Endothelial cell (in vitro differentiated cells): ENCODE measurements at regions not wholly inside any gene's neighbourhood (a gene's known extent, or its start where the extent isn't known, plus 50 kb on each side); places are given as distances from the start of the nearest gene placed in this dataset.

Experiments used
- DNase-seq: peaks from one replicate; pipeline ENCODE4 v3.0.0; 2021; ENCODE audit warnings: low spot score
- H3K27ac Mint-ChIP-seq: one replicate; pipeline ENCODE4 v1.8.0; 2021; ENCODE audit warnings: mixed read lengths, inconsistent platforms; ENCODE audit not compliant: unreplicated experiment
- H3K27me3 Mint-ChIP-seq: one replicate; pipeline ENCODE4 v1.8.0; 2021; ENCODE audit warnings: mild to moderate bottlenecking, moderate library complexity, mixed read lengths, inconsistent platforms; ENCODE audit not compliant: unreplicated experiment
- H3K36me3 Mint-ChIP-seq: one replicate; pipeline ENCODE4 v1.8.0; 2021; ENCODE audit warnings: mild to moderate bottlenecking, low read depth, mixed read lengths, inconsistent platforms; ENCODE audit not compliant: unreplicated experiment
- H3K4me1 Mint-ChIP-seq: one replicate; pipeline ENCODE4 v1.8.0; 2021; ENCODE audit warnings: mild to moderate bottlenecking, mixed read lengths, inconsistent platforms; ENCODE audit not compliant: unreplicated experiment
- H3K4me3 Mint-ChIP-seq: one replicate; pipeline ENCODE4 v1.8.0; 2021; ENCODE audit warnings: mild to moderate bottlenecking, mixed read lengths, inconsistent platforms; ENCODE audit not compliant: unreplicated experiment
- H3K9me3 Mint-ChIP-seq: one replicate; pipeline ENCODE4 v1.8.0; 2021; ENCODE audit warnings: mixed read lengths, inconsistent platforms; ENCODE audit not compliant: unreplicated experiment
- TF ChIP-seq, protein P1 (sequence below): fragments of 200-600 bp; sonication (generic); IDR thresholded peaks from one replicate; pipeline ENCODE4 v1.5.0; 2021; ENCODE audit warnings: antibody characterized with exemption; ENCODE audit not compliant: unreplicated experiment

- Mint-ChIP-seq H3K36me3 (no peaks in the 10 kb centered on the region), H3K4me1 (no peaks in the 10 kb centered on the region), H3K27ac (no peak overlapping the region), H3K27me3 (no peaks in the 10 kb centered on the region), H3K4me3 (no peak overlapping the region), H3K9me3 (no peaks in the 10 kb centered on the region)
- TF ChIP-seq, protein P1, sequence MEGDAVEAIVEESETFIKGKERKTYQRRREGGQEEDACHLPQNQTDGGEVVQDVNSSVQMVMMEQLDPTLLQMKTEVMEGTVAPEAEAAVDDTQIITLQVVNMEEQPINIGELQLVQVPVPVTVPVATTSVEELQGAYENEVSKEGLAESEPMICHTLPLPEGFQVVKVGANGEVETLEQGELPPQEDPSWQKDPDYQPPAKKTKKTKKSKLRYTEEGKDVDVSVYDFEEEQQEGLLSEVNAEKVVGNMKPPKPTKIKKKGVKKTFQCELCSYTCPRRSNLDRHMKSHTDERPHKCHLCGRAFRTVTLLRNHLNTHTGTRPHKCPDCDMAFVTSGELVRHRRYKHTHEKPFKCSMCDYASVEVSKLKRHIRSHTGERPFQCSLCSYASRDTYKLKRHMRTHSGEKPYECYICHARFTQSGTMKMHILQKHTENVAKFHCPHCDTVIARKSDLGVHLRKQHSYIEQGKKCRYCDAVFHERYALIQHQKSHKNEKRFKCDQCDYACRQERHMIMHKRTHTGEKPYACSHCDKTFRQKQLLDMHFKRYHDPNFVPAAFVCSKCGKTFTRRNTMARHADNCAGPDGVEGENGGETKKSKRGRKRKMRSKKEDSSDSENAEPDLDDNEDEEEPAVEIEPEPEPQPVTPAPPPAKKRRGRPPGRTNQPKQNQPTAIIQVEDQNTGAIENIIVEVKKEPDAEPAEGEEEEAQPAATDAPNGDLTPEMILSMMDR, result no peak
- DNase-seq, result no peak
Observed at GRCh38 chr4:110372485-110372884, 103.5 kb upstream of the ENPEP start.

- DNase-seq, result no peak
- no peak overlapping the region for H3K27ac Mint-ChIP-seq
- no peaks in the 10 kb centered on the region for H3K27me3 Mint-ChIP-seq
- no peaks in the 10 kb centered on the region for H3K36me3 Mint-ChIP-seq
- H3K9me3 Mint-ChIP-seq, result no peaks in the 10 kb centered on the region
- TF ChIP-seq, protein P1, result no peak
- no peaks in the 10 kb centered on the region for H3K4me1 Mint-ChIP-seq
- no peak overlapping the region for H3K4me3 Mint-ChIP-seq
Observed at GRCh38 chr4:110371016-110371770, 104.8 kb upstream of the ENPEP start.

GRCh38 chr4:110368409-110368808 lies 107.5 kb upstream of the ENPEP start:
- no peak overlapping the region for H3K27ac Mint-ChIP-seq
- no peaks in the 10 kb centered on the region for H3K36me3 Mint-ChIP-seq
- no peaks in the 10 kb centered on the region for H3K27me3 Mint-ChIP-seq
- no peak for DNase-seq
- H3K9me3 Mint-ChIP-seq, result no peaks in the 10 kb centered on the region
- H3K4me1 Mint-ChIP-seq, result no peaks in the 10 kb centered on the region
- no peak overlapping the region for H3K4me3 Mint-ChIP-seq
- TF ChIP-seq, protein P1, result no peak

GRCh38 chr4:110367156-110367555 lies 108.8 kb upstream of the ENPEP start:
- DNase-seq, result no peak
- Mint-ChIP-seq H3K4me3 (no peak overlapping the region), H3K27ac (no peak overlapping the region), H3K27me3 (no peaks in the 10 kb centered on the region), H3K36me3 (no peaks in the 10 kb centered on the region), H3K9me3 (no peaks in the 10 kb centered on the region), H3K4me1 (no peaks in the 10 kb centered on the region)
- TF ChIP-seq, protein P1, result no peak

- no peak overlapping the region for H3K27ac Mint-ChIP-seq
- DNase-seq, result no peak
- H3K27me3 Mint-ChIP-seq, result no peaks in the 10 kb centered on the region
- H3K4me1 Mint-ChIP-seq, result no peaks in the 10 kb centered on the region
- no peak overlapping the region for H3K4me3 Mint-ChIP-seq
- H3K9me3 Mint-ChIP-seq, result no peaks in the 10 kb centered on the region
- TF ChIP-seq, protein P1, result no peak
- no peaks in the 10 kb centered on the region for H3K36me3 Mint-ChIP-seq
Observed at GRCh38 chr4:110365761-110366160, 110.2 kb upstream of the ENPEP start.
